HG02885 (cell line): ENCODE measurements at regions not wholly inside any gene's neighbourhood (a gene's known extent, or its start where the extent isn't known, plus 50 kb on each side); places are given as distances from the start of the nearest gene placed in this dataset.

Experiments used
- ATAC-seq: cut with Tn5 transposase; IDR thresholded peaks from one replicate; pipeline ENCODE4 v1.9.1; 2021; ENCODE audit warnings: mild to moderate bottlenecking; ENCODE audit not compliant: unreplicated experiment, poor library complexity

GRCh38 chr5:168020542-168021294, 270.7 kb upstream of the WWC1 start:
- no peak for ATAC-seq

- ATAC-seq = no peak
Measured at GRCh38 chr5:168022446-168023169, 268.8 kb upstream of the WWC1 start.

GRCh38 chr5:168023191-168023590, 268.3 kb upstream of the WWC1 start:
- no peak for ATAC-seq

DNA sequence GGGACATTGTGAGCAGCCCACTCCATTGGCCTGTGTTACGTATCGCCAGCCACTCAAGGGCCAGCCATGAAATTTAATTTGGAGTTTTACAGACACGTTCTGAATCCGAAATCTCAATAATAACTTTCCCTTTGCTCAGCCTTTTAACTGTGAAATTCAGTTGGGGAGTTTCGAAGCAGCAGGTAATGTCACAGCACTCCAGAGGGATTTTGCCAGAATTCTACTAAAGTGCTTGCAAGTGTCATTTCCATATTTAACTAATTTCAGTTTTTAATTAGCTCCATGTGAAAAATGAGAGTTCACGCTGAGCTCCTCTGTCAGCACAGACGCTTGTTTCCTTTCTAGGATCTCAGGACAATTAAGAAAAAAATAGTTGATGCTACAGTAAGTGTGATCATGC, 267.1 kb upstream of the WWC1 start:
- ATAC-seq = no peak

GRCh38 chr5:168027007-168027406, 264.4 kb upstream of the WWC1 start:
- ATAC-seq = no peak

DNA sequence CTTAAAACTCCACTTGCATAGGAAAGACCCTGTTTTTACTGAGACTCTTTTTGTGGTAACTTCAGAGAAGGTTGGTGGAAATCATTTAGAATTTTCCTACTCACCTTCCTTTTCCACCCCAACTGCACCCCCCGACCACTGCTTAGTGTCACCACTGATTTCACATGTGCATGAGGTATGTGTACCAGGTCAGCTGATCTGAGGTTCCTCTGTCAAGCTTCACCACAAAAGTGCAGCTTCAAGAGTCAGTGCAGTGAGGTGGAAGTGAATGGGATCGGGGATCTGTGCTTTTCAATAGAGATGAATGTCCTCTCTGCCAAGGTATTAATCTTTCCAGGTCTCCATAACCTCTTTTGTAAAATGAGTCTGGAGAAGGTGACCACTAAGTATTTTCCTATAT, 260.5 kb upstream of the WWC1 start:
- ATAC-seq = no peak

DNA sequence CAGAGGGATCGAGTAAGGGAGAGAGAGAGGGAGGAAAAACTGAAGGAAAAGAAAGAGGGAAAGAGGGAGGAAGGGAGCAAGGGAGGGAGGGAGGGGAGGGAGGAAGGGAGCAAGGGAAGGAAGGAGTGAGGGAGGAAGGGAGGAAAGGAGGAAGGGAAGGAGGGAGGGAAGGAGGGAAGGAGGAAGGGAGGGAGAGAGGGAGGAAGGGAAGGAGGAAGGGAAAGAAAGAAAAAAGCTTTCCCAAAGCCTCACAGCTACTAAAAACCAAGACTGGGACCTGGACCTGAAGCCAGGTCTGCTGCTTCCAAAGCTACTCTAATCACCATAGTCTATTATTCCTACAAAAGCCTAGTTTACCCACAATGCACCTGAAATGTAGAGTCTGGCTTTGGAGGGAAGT, 259.8 kb upstream of the WWC1 start:
- ATAC-seq = no peak

- no peak for ATAC-seq
Measured at GRCh38 chr5:168039039-168039438, 252.4 kb upstream of the WWC1 start.

- no peak for ATAC-seq
Measured at GRCh38 chr5:168039566-168040248, 251.7 kb upstream of the WWC1 start.

GRCh38 chr5:168041583-168041982, 249.9 kb upstream of the WWC1 start:
- no peak for ATAC-seq

GRCh38 chr5:168042284-168043068, 249.0 kb upstream of the WWC1 start:
- no peak for ATAC-seq

DNA sequence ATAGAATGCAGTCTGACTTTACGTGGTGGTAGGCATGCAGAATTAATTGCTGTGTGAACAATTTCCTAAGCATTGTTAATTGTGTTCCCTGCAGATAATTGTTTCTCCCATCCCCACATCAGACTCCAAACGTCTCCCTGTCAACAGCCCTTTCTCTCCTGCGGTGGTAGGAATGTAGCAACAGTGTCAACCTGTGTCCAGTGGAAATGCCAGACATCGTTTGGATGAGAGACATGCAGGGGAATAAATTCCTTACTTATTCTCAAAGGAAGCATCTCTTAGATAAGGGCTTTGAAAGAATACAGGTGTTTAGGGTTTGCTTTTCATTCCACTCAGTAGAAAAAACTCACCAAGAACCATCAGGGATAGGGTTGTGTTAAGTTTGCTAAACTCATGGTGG, 245.3 kb upstream of the WWC1 start:
- ATAC-seq = no peak

DNA sequence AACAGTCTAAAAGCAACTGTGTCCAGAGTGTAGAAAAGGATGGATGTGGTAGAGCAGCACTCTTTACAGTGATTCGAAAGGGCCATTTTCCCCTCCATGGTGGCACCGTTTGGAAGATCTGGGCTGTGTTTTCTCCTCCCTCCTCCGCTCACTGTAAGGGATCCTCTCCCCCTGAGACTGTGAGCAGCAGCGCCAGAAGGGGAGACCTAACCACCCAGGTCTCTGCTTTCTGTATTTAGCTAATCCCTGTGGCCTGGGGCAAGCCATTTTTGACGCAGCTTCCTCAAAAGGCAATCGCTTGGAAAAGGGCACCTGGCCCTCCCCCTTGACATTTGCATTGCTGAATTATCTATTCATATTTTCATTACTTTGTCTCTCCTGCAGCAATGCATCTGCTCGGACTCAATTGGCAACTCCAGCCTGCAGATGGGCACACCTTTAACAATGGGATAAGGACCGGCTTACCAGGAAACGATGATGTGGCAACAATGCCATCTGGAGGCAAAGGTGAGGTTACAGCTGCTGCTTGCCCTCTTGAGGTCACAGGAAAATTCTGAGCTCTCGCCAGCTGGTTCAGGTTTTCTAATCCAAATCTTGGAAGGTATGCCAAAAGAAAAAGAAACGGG, 244.3 kb upstream of the WWC1 start:
- peak; percentile 62 for ATAC-seq

DNA sequence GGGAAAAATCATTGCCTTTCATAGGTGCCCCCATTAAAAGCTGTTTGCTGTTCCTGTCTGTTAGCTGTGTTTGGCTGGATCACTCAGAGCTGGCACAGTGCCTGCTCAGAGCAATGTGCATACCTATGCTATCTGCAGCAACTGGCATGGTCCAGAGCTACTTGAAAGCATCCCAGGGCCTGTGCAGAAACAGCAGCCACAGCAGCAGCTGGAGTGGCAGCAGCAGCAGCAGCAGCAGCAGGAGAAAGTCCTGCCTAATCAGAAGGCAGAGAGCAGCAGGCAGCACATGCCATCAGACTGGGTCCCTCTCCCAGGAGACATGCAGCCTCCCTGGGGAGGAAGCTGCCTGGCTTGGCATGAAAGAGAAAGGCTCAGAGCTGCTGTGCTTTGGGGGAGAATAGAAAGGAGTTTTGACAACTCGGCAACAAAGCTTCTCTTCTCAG, 243.8 kb upstream of the WWC1 start:
- peak; percentile 25 for ATAC-seq

DNA sequence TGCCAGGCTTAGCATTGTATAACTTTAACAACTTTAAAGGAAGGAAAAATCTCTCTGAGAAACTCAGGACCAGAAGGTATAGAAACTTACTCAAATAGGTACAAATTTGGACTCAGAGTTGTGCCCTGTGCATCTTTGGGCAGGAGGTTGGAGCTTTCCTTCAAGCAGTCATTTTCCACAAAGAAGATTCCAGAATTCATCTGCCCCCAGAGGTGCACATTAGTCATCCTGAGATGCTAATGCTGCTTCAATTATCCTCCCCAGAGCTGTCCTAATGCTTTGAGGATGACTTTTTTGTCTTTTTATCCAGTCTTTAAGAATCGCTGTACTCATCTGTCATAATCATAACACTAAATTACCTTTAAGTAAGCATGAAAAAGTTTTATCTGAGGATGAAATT, 243.0 kb upstream of the WWC1 start:
- no peak for ATAC-seq

DNA sequence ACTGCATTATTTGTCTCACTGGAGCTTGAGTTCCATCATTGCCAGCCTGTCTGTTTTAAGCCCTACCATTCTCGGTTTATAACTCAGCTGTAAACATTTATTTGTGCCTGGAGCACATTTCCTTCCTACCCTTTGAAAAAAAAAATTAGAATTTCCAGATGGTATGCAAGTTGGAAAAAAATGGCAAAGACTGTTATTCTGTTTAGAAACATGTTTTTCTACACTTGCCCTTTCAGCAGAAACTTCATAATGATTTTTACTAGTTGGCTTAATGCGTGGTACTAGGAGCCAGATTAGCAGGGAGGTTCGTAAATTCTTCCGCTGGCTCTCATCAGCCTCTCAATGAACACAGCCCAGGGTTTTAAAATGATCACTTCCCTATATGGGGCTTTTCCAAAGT, 238.8 kb upstream of the WWC1 start:
- ATAC-seq = no peak

- ATAC-seq = no peak
Measured at GRCh38 chr5:168054091-168054490, 237.4 kb upstream of the WWC1 start.

DNA sequence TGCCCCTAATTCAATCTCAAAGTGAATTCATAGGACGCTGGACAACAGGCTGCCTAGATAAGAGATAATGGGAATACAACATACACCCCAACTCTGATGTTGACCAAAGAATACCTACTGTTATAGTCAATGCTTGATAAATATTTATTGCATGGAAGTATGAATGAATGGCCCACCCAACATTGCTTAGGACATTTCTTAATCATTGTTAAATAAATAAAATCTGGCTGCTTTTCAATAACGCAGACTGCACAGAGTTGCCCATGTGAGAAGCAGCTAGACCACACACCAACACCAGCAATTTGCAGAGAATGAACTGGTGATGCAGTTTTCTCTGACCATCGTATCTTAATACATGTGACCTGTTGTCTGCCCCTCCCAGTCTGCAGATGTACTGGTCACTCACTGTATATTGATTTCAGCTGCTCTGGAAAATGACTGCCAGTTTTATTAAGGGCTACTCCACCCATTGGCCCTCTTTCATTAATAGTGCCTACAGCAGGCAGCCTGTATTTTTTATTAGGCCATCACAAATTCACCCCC, 236.2 kb upstream of the WWC1 start:
- ATAC-seq = no peak

DNA sequence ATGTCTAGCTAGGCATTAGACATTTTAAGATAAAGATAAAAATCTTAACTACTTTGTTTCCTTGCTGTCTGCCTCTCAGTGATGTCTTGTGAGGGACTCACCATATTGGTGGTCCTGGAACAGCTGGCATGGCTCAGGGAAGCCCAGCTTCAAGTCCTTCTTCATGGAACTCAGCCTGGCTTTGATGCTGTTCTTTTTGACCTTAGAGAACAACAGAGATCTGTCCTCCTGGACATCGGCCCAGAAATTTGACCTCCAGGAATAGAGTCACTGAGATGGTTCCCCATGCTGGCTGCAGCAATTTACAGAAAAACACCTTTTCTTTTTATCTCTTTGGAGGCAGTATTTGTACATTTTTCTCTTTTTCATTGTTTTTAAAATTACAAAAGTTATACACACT, 235.5 kb upstream of the WWC1 start:
- ATAC-seq = no peak
